ENCODE measurements at regions not wholly inside any gene's neighbourhood (a gene's known extent, or its start where the extent isn't known, plus 50 kb on each side); places are given as distances from the start of the nearest gene placed in this dataset.

- no peak for TF ChIP-seq CTCF (IDR thresholded peaks at IDR 0.05)
- no peak for TF ChIP-seq POLR2A (IDR thresholded peaks at IDR 0.05)
- no peak for TF ChIP-seq EP300 (IDR thresholded peaks at IDR 0.05)
- TF ChIP-seq POLR2AphosphoS5 (IDR thresholded peaks at IDR 0.05): no peak
- Histone ChIP-seq H3K9me3 (no peaks in the 10 kb centered on the region), H3K36me3 (no peaks in the 10 kb centered on the region), H3K4me3 (no peak overlapping the region), H3K27me3 (no peaks in the 10 kb centered on the region), H3K27ac (no peak overlapping the region), H3K4me1 (peaks cover 18 to 60% (median 43%) of the 10 kb centered on the region in 4 donors)
- intact Hi-C loops (cut with DNase I; ENCODE audit: low total_unique reads): no loop called here
- DNase-seq: peak; percentile 24 to 37
- 78 to 83% (median 79%) methylated on average over 8 of the region's 8 CpGs for WGBS, 5 donors
These were observed 126.1 kb upstream of the FUT8 start for GRCh38 chr14:65286443-65286842.

DNA sequence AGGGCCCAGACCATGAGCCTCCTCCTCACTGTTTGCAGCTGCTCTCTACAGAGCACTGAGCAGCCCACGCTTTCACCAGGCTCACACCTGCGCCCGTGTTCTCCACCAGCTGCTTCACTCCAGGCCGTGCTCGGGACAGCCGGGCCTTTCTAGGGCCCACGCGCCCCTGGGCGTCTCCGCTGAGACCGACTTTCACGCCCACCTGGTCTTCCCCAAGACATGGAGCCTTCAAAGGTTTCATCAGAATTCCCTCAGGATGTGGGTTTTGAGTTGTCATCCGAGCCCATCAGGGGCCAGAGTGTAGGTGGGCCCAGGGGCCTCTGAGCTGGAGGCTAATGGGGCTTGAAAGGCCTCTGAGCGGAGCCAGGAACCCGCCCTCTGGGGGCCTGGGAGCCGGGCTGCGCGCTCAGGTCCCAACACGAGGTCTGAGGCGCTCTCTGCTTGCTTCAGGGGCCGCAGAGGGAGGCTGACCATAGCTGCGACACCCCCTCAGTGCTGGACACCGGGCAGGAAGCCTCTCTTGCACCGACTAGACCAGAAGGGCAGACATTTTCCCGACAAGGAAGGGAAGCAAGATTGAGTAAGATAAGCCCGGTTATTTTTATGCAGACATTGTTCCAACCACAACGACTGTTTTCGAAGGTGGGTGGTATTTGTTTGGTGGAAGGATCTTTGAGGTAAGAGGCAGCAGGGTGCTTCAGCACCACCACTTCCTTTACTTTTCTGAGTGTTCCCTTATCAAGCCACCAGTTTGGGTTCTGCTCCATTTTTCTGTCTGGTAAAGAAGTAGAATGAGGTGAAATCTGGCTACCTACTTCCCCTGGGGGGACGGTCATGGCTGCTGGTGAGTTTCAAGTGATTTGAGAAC, 125.0 kb upstream of the FUT8 start:
- TF ChIP-seq CTCF (IDR thresholded peaks at IDR 0.05) (no peak), POLR2A (IDR thresholded peaks at IDR 0.05) (no peak), POLR2AphosphoS5 (IDR thresholded peaks at IDR 0.05) (no peak), EP300 (IDR thresholded peaks at IDR 0.05) (no peak)
- Histone ChIP-seq H3K4me3 (no peak overlapping the region), H3K36me3 (no peaks in the 10 kb centered on the region), H3K9me3 (no peaks in the 10 kb centered on the region), H3K27me3 (no peaks in the 10 kb centered on the region), H3K4me1 (peaks cover 10 to 59% (median 36%) of the 10 kb centered on the region in 4 donors), H3K27ac (peak overlapping the region; percentile 11 to 61 (median 50))
- intact Hi-C loops (cut with DNase I; ENCODE audit: low total_unique reads): no loop called here
- WGBS, 5 donors: 74 to 87% (median 81%) methylated on average over 28 to 29 of the region's 29 CpGs
- peak in 1 of 2 donors; percentile 36 for DNase-seq

- Histone ChIP-seq H3K27me3 (no peaks in the 10 kb centered on the region), H3K36me3 (no peaks in the 10 kb centered on the region), H3K4me3 (no peak overlapping the region), H3K4me1 (peaks cover 4 to 31% (median 18%) of the 10 kb centered on the region in 4 donors), H3K27ac (peak overlapping the region in 4 of 5 donors; percentile 42 to 73 (median 62)), H3K9me3 (no peaks in the 10 kb centered on the region)
- no peak for DNase-seq
- TF ChIP-seq POLR2AphosphoS5 (IDR thresholded peaks at IDR 0.05) (peak in 1 of 3 donors; percentile 16), EP300 (IDR thresholded peaks at IDR 0.05) (no peak), CTCF (IDR thresholded peaks at IDR 0.05) (no peak)
- intact Hi-C loops (cut with DNase I; ENCODE audit: low total_unique reads): no loop called here
- 69 to 88% (median 87%) methylated on average over 3 of the region's 3 CpGs for WGBS, 5 donors
These were observed 121.7 kb upstream of the FUT8 start for GRCh38 chr14:65290830-65291229.

DNA sequence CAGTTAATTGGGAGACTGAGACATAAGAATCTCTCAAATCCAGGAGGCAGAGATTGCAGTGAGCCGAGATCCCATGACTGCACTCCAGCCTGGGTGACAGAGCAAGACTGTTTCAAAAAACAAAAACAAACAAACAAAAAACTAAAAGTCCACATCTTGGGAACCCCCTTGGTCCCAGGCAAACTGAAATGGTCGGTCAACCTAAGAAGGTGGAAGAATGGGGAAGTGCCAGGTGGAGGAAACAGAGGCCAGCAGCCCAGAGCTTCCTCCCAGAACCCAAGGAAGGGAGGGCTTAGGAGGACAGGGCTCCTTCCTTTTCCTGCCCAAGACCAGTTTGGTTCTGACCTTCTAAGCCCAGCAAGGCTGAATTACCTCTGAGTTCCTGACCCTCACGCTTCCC, 121.0 kb upstream of the FUT8 start:
- Histone ChIP-seq H3K36me3 (no peaks in the 10 kb centered on the region), H3K4me1 (peaks cover 4 to 31% (median 16%) of the 10 kb centered on the region in 4 donors), H3K9me3 (no peaks in the 10 kb centered on the region), H3K27ac (peak overlapping the region; percentile 1 to 73 (median 59)), H3K27me3 (no peaks in the 10 kb centered on the region), H3K4me3 (no peak overlapping the region)
- no peak for TF ChIP-seq POLR2AphosphoS5 (IDR thresholded peaks at IDR 0.05)
- no peak for TF ChIP-seq POLR2A (IDR thresholded peaks at IDR 0.05)
- intact Hi-C loops (cut with DNase I; ENCODE audit: low total_unique reads): no loop called here
- no peak for DNase-seq
- 58 to 76% (median 69%) methylated on average over 3 of the region's 3 CpGs for WGBS, 5 donors

GRCh38 chr14:65294816-65295215, 117.7 kb upstream of the FUT8 start:
- intact Hi-C loops (cut with DNase I; ENCODE audit: low total_unique reads): no loop called here
- TF ChIP-seq POLR2A (IDR thresholded peaks at IDR 0.05): no peak
- Histone ChIP-seq H3K9me3 (no peaks in the 10 kb centered on the region), H3K27me3 (no peaks in the 10 kb centered on the region), H3K4me1 (peaks cover 4 to 34% (median 25%) of the 10 kb centered on the region in 4 donors), H3K36me3 (no peaks in the 10 kb centered on the region), H3K4me3 (no peak overlapping the region), H3K27ac (no peak overlapping the region)
- WGBS, 5 donors: 55 to 75% (median 63%) methylated on average over 1 of the region's 1 CpG
- DNase-seq: no peak
